Loucy (cell line): ENCODE measurements at regions not wholly inside any gene's neighbourhood (a gene's known extent, or its start where the extent isn't known, plus 50 kb on each side); places are given as distances from the start of the nearest gene placed in this dataset.

Experiments used
- H2AFZ ChIP-seq: fragments of 200-600 bp; sonication (generic); 2 replicates; pipeline ENCODE4 v1.6.0; 2016; ENCODE audit warnings: antibody characterized with exemption, mild to moderate bottlenecking, low read length, moderate library complexity
- H3F3A ChIP-seq: fragments of 200-600 bp; 2 replicates; pipeline ENCODE4 v1.6.0; 2016; ENCODE audit warnings: antibody characterized with exemption, low read depth, mild to moderate bottlenecking
- H3K27me3 ChIP-seq: fragments of 200-600 bp; sonication (generic); 2 replicates; pipeline ENCODE4 v1.6.1; 2014; ENCODE audit warnings: low read length, mild to moderate bottlenecking; ENCODE audit not compliant: insufficient read depth, poor library complexity, severe bottlenecking
- H3K36me3 ChIP-seq: fragments of 200-600 bp; sonication (generic); 2 replicates; pipeline ENCODE4 v1.6.1; 2016; ENCODE audit warnings: low read length; ENCODE audit not compliant: insufficient read depth
- H3K4me1 ChIP-seq: fragments of 200-600 bp; sonication (generic); 2 replicates; pipeline ENCODE4 v1.5.1; 2014; ENCODE audit warnings: low read length, mild to moderate bottlenecking; ENCODE audit not compliant: insufficient read depth, poor library complexity, severe bottlenecking
- H3K4me2 ChIP-seq: fragments of 200-600 bp; sonication (generic); 2 replicates; pipeline ENCODE4 v1.6.0; 2014; ENCODE audit warnings: antibody characterized with exemption, low read length, low read depth, mild to moderate bottlenecking; ENCODE audit not compliant: poor library complexity, severe bottlenecking
- H3K4me3 ChIP-seq: fragments of 200-600 bp; sonication (generic); 2 replicates; pipeline ENCODE4 v1.5.1; 2014; ENCODE audit warnings: low read length, mild to moderate bottlenecking, mixed read lengths; ENCODE audit not compliant: poor library complexity, severe bottlenecking
- H3K79me2 ChIP-seq: fragments of 200-600 bp; sonication (generic); 2 replicates; pipeline ENCODE4 v1.6.1; 2014; ENCODE audit warnings: low read length; ENCODE audit not compliant: insufficient read depth
- H3K9ac ChIP-seq: fragments of 200-600 bp; sonication (generic); 2 replicates; pipeline ENCODE4 v1.6.0; 2014; ENCODE audit warnings: mild to moderate bottlenecking, low read depth, low read length, moderate library complexity; ENCODE audit not compliant: poor library complexity, severe bottlenecking
- H3K9me2 ChIP-seq: fragments of 200-600 bp; sonication (generic); replicated peaks from 2 replicates; pipeline ENCODE4 v1.6.1; 2016; ENCODE audit warnings: low read depth, low read length, mixed read lengths
- H3K9me3 ChIP-seq: fragments of 200-600 bp; sonication (generic); 2 replicates; pipeline ENCODE4 v1.6.1; 2014; ENCODE audit warnings: mild to moderate bottlenecking, antibody characterized with exemption, low read length, low read depth; ENCODE audit not compliant: insufficient read depth
- H4K20me1 ChIP-seq: fragments of 200-600 bp; sonication (generic); 2 replicates; pipeline ENCODE4 v1.6.0; 2014; ENCODE audit warnings: antibody characterized with exemption, low read length, mild to moderate bottlenecking; ENCODE audit not compliant: insufficient read depth, poor library complexity, severe bottlenecking
- EZH2phosphoT487 ChIP-seq: fragments of 200-600 bp; IDR thresholded peaks from 2 replicates; pipeline ENCODE4 v1.6.1; 2018; ENCODE audit warnings: antibody characterized with exemption, mild to moderate bottlenecking, moderate library complexity, borderline replicate concordance
- TF ChIP-seq, protein P1 (sequence below): fragments of 200-600 bp; sonication (generic); conservative IDR thresholded peaks from 2 replicates; pipeline ENCODE4 v1.5.1; 2014; ENCODE audit warnings: mild to moderate bottlenecking, antibody characterized with exemption, low read length

- Histone ChIP-seq H3K27me3 (no peaks in the 10 kb centered on the region), H2AFZ (no peak overlapping the region), H3K4me2 (no peak overlapping the region), H3K9me3 (no peaks in the 10 kb centered on the region), H3K9me2 (no peaks in the 10 kb centered on the region), H3K79me2 (no peaks in the 10 kb centered on the region), H3K4me3 (no peak overlapping the region), H3K9ac (no peak overlapping the region), H3F3A (no peaks in the 10 kb centered on the region), H3K36me3 (no peaks in the 10 kb centered on the region), H4K20me1 (no peaks in the 10 kb centered on the region), H3K4me1 (no peaks in the 10 kb centered on the region)
- no peak for TF ChIP-seq EZH2phosphoT487
- TF ChIP-seq, protein P1, sequence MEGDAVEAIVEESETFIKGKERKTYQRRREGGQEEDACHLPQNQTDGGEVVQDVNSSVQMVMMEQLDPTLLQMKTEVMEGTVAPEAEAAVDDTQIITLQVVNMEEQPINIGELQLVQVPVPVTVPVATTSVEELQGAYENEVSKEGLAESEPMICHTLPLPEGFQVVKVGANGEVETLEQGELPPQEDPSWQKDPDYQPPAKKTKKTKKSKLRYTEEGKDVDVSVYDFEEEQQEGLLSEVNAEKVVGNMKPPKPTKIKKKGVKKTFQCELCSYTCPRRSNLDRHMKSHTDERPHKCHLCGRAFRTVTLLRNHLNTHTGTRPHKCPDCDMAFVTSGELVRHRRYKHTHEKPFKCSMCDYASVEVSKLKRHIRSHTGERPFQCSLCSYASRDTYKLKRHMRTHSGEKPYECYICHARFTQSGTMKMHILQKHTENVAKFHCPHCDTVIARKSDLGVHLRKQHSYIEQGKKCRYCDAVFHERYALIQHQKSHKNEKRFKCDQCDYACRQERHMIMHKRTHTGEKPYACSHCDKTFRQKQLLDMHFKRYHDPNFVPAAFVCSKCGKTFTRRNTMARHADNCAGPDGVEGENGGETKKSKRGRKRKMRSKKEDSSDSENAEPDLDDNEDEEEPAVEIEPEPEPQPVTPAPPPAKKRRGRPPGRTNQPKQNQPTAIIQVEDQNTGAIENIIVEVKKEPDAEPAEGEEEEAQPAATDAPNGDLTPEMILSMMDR = no peak
Measured at GRCh38 chr12:67442896-67443295, 173.7 kb downstream of the CAND1 start.

- H3K9me2 ChIP-seq = no peaks in the 10 kb centered on the region
- H3K27me3 ChIP-seq = no peaks in the 10 kb centered on the region
- no peaks in the 10 kb centered on the region for H3K79me2 ChIP-seq
- no peak overlapping the region for H3K9ac ChIP-seq
- H3F3A ChIP-seq = no peaks in the 10 kb centered on the region
- H3K4me2 ChIP-seq = no peak overlapping the region
- no peaks in the 10 kb centered on the region for H3K36me3 ChIP-seq
- no peaks in the 10 kb centered on the region for H3K4me1 ChIP-seq
- TF ChIP-seq, protein P1 = no peak
- H4K20me1 ChIP-seq = no peaks in the 10 kb centered on the region
- H3K9me3 ChIP-seq = no peaks in the 10 kb centered on the region
- no peak overlapping the region for H2AFZ ChIP-seq
- no peak overlapping the region for H3K4me3 ChIP-seq
Measured at GRCh38 chr12:67444542-67444941, 175.4 kb downstream of the CAND1 start.

- Histone ChIP-seq H3K4me2 (no peak overlapping the region), H3K27me3 (no peaks in the 10 kb centered on the region), H3K4me3 (no peak overlapping the region), H3K36me3 (no peaks in the 10 kb centered on the region), H4K20me1 (no peaks in the 10 kb centered on the region), H3K9me3 (no peaks in the 10 kb centered on the region), H2AFZ (no peak overlapping the region), H3K79me2 (no peaks in the 10 kb centered on the region), H3K4me1 (no peaks in the 10 kb centered on the region), H3K9ac (no peak overlapping the region), H3K9me2 (no peaks in the 10 kb centered on the region), H3F3A (no peaks in the 10 kb centered on the region)
- TF ChIP-seq, protein P1 = no peak
Measured at GRCh38 chr12:67446716-67447115, 177.6 kb downstream of the CAND1 start.
